Hepatocyte (in vitro differentiated cells): ENCODE measurements at regions not wholly inside any gene's neighbourhood (a gene's known extent, or its start where the extent isn't known, plus 50 kb on each side); places are given as distances from the start of the nearest gene placed in this dataset.
A peak's percentile ranks its signal among the peaks of the same experiment; 100 is the strongest.

Experiments used
- DNase-seq: peaks from one replicate; pipeline ENCODE4 v3.0.0-alpha.2; 2016; ENCODE audit warnings: low spot score
- H2AFZ ChIP-seq: fragments of 200-600 bp; sonication (generic); 2 replicates; pipeline ENCODE4 v1.6.0; 2016; ENCODE audit warnings: antibody characterized with exemption, mild to moderate bottlenecking
- H3K27ac ChIP-seq: fragments of 200-600 bp; sonication (generic); 2 replicates; pipeline ENCODE4 v1.5.1; 2016; ENCODE audit warnings: mild to moderate bottlenecking
- H3K27me3 ChIP-seq: fragments of 200-600 bp; sonication (generic); 2 replicates; pipeline ENCODE4 v1.6.1; 2016
- H3K36me3 ChIP-seq: fragments of 200-600 bp; sonication (generic); replicated peaks from 2 replicates; pipeline ENCODE4 v1.5.1; 2016; ENCODE audit warnings: low read depth; ENCODE audit not compliant: insufficient read depth
- H3K4me1 ChIP-seq: fragments of 200-600 bp; sonication (generic); 2 replicates; pipeline ENCODE4 v1.5.1; 2016; ENCODE audit warnings: mild to moderate bottlenecking, moderate library complexity; ENCODE audit not compliant: insufficient read depth
- H3K4me2 ChIP-seq: fragments of 200-600 bp; sonication (generic); 2 replicates; pipeline ENCODE4 v1.6.0; 2016
- H3K4me3 ChIP-seq: fragments of 200-600 bp; sonication (generic); 2 replicates; pipeline ENCODE4 v1.5.1; 2016; ENCODE audit warnings: mild to moderate bottlenecking
- H3K79me2 ChIP-seq: fragments of 200-600 bp; sonication (generic); 2 replicates; pipeline ENCODE4 v1.6.0; 2017; ENCODE audit warnings: mild to moderate bottlenecking
- H3K9me2 ChIP-seq: fragments of 200-600 bp; sonication (generic); replicated peaks from 2 replicates; pipeline ENCODE4 v1.6.0; 2017; ENCODE audit warnings: mild to moderate bottlenecking; ENCODE audit not compliant: insufficient read depth
- H3K9me3 ChIP-seq: fragments of 200-600 bp; sonication (generic); 2 replicates; pipeline ENCODE4 v1.5.1; 2016; ENCODE audit warnings: low read depth, mild to moderate bottlenecking
- H4K20me1 ChIP-seq: fragments of 200-600 bp; sonication (generic); 2 replicates; pipeline ENCODE4 v1.6.0; 2016; ENCODE audit warnings: mild to moderate bottlenecking; ENCODE audit not compliant: insufficient read depth, poor library complexity, severe bottlenecking
- EZH2 ChIP-seq: fragments of 200-600 bp; sonication (generic); IDR thresholded peaks from 2 replicates; pipeline ENCODE4 v1.6.1; 2016; ENCODE audit warnings: antibody characterized with exemption, mild to moderate bottlenecking, borderline replicate concordance
- EZH2phosphoT487 ChIP-seq: fragments of 200-600 bp; sonication (generic); IDR thresholded peaks from one replicate; pipeline ENCODE4 v1.6.1; 2018; ENCODE audit warnings: antibody characterized with exemption, mild to moderate bottlenecking, low read depth, moderate library complexity; ENCODE audit not compliant: unreplicated experiment, severe bottlenecking
- WGBS: methylation state at CpG from one replicate; pipeline ENCODE4 v1.1.6; 2016; ENCODE audit warnings: low lambda C conversion rate; ENCODE audit errors: missing lambda C conversion rate; 5-methylcytosine and 5-hydroxymethylcytosine counted together
- TF ChIP-seq, protein P1 (sequence below): fragments of 200-600 bp; sonication (generic); IDR thresholded peaks from 2 replicates; pipeline ENCODE4 v1.5.1; 2016; ENCODE audit warnings: antibody characterized with exemption, mild to moderate bottlenecking; ENCODE audit not compliant: poor library complexity

DNA sequence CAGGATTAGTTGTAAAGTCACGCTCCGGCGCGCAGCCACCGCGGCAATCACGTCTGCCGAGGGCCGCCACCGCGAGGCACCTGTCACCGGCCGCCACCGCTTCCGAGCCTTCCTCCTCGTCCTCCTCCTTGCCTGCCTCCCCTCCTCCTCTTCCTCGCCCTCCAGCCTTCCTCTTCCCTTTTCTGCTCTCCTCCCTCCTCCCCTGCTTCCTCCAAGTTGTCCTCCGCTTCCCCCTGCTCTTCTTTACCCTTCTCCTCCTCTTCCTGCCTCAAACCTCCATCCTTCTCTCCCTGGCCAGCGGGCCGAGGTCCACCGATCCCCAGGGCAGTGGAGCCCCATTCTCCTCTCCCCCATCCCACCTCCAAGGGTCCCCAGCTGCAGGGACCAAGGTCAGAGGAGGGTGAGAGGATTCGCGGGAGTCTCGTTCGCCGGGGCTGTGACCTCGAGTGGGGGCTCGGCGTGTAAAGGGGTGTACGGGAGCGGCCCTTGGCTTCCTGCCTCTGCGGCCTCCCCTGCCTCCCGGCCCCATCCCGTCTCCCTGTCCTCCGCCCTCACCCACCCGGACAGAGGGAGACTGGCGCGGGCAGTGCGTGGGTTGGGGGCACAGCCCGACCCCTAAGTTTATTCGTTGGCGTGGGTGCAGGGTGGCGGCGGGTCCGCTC is 89.5 kb upstream of the PAX2 start:
- peak overlapping the region; percentile 63 for H2AFZ ChIP-seq

DNA sequence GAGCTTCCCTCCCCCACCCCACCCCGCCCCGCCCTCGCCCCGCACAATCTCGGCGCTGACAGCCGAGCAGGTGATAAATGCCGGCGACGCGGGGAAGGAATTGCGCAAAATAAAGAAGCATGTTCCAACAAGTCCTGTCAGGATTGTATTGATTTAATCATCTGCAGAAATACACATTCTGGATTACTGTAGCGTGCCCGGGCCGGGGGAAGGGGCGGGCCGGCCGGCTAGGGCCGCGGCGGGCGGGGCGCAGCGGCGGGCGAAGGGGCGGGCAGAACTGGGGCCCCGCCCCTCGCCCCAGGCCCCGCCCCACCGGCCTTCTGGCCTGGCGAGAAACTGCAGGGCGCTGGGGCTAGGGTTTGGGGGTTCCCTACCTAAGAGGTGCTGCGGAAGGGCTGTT is 88.9 kb upstream of the PAX2 start:
- H3K36me3 ChIP-seq: no peaks in the 10 kb centered on the region
- H3K27me3 ChIP-seq: peaks cover 90% of the 10 kb centered on the region
- H3K9me3 ChIP-seq: no peaks in the 10 kb centered on the region
- H3K4me3 ChIP-seq: no peak overlapping the region
- no peaks in the 10 kb centered on the region for H3K9me2 ChIP-seq
- no peaks in the 10 kb centered on the region for H3K79me2 ChIP-seq
- H3K4me1 ChIP-seq: peaks cover 18% of the 10 kb centered on the region
- peak overlapping the region; percentile 84 for H3K4me2 ChIP-seq
- peak; percentile 63 for DNase-seq
- H2AFZ ChIP-seq: no peak overlapping the region
- no peak for TF ChIP-seq EZH2
- no peak for TF ChIP-seq EZH2phosphoT487
- TF ChIP-seq, protein P1, sequence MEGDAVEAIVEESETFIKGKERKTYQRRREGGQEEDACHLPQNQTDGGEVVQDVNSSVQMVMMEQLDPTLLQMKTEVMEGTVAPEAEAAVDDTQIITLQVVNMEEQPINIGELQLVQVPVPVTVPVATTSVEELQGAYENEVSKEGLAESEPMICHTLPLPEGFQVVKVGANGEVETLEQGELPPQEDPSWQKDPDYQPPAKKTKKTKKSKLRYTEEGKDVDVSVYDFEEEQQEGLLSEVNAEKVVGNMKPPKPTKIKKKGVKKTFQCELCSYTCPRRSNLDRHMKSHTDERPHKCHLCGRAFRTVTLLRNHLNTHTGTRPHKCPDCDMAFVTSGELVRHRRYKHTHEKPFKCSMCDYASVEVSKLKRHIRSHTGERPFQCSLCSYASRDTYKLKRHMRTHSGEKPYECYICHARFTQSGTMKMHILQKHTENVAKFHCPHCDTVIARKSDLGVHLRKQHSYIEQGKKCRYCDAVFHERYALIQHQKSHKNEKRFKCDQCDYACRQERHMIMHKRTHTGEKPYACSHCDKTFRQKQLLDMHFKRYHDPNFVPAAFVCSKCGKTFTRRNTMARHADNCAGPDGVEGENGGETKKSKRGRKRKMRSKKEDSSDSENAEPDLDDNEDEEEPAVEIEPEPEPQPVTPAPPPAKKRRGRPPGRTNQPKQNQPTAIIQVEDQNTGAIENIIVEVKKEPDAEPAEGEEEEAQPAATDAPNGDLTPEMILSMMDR: no peak
- no peak overlapping the region for H3K27ac ChIP-seq
- 0% methylated on average over 10 of the region's 34 CpGs for WGBS
- no peaks in the 10 kb centered on the region for H4K20me1 ChIP-seq

More for the DNA sequence above, 89.5 kb upstream of the PAX2 start:
- H3K79me2 ChIP-seq: no peaks in the 10 kb centered on the region
- TF ChIP-seq, protein P1: no peak
- peak; percentile 87 for TF ChIP-seq EZH2
- peak; percentile 94 for TF ChIP-seq EZH2phosphoT487
- no peak for DNase-seq
- H3K4me2 ChIP-seq: peak overlapping the region; percentile 84
- H3K4me1 ChIP-seq: peaks cover 18% of the 10 kb centered on the region
- H3K9me3 ChIP-seq: no peaks in the 10 kb centered on the region
- 2% methylated on average over 30 of the region's 45 CpGs for WGBS
- H3K9me2 ChIP-seq: no peaks in the 10 kb centered on the region
- no peak overlapping the region for H3K27ac ChIP-seq
- H3K4me3 ChIP-seq: no peak overlapping the region
- H4K20me1 ChIP-seq: no peaks in the 10 kb centered on the region
- H3K36me3 ChIP-seq: no peaks in the 10 kb centered on the region
- peaks cover 86% of the 10 kb centered on the region for H3K27me3 ChIP-seq

DNA sequence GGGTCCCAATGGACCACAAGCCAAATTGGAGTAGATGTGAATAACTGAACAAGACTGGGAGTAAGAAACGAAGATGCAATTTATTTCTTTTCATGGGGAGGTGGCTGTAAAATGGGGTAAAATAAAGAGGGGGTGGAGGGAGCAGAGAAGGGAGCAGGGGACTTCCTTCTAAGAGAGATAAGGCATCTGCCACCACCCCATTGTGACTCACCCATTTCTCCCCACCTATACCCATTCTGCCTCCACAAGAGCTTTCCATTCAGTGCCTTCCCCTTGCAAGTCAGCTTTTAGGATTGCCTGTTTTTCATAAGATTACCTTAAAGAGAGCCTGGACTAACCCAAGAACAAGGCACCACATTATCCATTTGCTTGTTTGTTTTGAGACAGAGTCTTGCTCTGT is 87.1 kb upstream of the PAX2 start:
- Histone ChIP-seq H4K20me1 (no peaks in the 10 kb centered on the region), H3K36me3 (no peaks in the 10 kb centered on the region), H3K9me3 (no peaks in the 10 kb centered on the region), H3K4me3 (no peak overlapping the region), H3K27ac (no peak overlapping the region), H3K4me1 (peaks cover 18% of the 10 kb centered on the region), H3K27me3 (peaks cover 94% of the 10 kb centered on the region), H3K79me2 (no peaks in the 10 kb centered on the region), H3K4me2 (no peak overlapping the region), H2AFZ (no peak overlapping the region), H3K9me2 (no peaks in the 10 kb centered on the region)
- DNase-seq: no peak
- WGBS: 79% methylated on average over 1 of the region's 1 CpG
- TF ChIP-seq EZH2: no peak
- no peak for TF ChIP-seq EZH2phosphoT487
- TF ChIP-seq, protein P1: no peak
